Panc1 (cell line): ENCODE measurements at regions not wholly inside any gene's neighbourhood (a gene's known extent, or its start where the extent isn't known, plus 50 kb on each side); places are given as distances from the start of the nearest gene placed in this dataset.

ENCODE experiments used
- POLR2AphosphoS5 ChIP-seq: IDR thresholded peaks from 2 replicates; pipeline ENCODE4 v1.6.1; 2012; ENCODE audit warnings: mild to moderate bottlenecking, low read depth, low read length, moderate library complexity
- TCF7L2 ChIP-seq: IDR thresholded peaks from 2 replicates; pipeline ENCODE4 v1.6.1; 2011; ENCODE audit warnings: mild to moderate bottlenecking, low read depth, low read length, inconsistent platforms
- TF ChIP-seq, protein P1 (sequence below): fragments of 450-650 bp; IDR thresholded peaks from 2 replicates; pipeline ENCODE4 v1.5.1; 2017; ENCODE audit warnings: mild to moderate bottlenecking

DNA sequence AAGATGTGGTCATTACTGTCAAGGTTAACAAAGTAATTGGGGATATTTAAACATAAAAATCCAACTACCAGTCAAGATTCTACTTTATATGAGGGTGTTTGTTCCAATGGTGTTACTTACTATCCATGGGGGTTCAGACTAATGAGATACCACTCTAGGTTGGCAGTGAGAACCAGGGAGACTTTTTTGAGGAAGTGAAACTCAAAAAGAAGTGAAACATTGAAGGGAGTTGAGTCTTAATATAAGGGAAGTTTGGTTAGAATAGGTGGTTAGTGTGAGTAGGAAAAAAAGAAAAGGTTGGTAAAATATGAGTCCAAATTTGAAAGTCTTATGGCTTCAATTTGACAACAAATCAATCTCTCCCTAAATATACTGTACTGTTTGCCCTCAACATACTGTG is 123.6 kb upstream of the ANK3 start:
- TF ChIP-seq, protein P1, sequence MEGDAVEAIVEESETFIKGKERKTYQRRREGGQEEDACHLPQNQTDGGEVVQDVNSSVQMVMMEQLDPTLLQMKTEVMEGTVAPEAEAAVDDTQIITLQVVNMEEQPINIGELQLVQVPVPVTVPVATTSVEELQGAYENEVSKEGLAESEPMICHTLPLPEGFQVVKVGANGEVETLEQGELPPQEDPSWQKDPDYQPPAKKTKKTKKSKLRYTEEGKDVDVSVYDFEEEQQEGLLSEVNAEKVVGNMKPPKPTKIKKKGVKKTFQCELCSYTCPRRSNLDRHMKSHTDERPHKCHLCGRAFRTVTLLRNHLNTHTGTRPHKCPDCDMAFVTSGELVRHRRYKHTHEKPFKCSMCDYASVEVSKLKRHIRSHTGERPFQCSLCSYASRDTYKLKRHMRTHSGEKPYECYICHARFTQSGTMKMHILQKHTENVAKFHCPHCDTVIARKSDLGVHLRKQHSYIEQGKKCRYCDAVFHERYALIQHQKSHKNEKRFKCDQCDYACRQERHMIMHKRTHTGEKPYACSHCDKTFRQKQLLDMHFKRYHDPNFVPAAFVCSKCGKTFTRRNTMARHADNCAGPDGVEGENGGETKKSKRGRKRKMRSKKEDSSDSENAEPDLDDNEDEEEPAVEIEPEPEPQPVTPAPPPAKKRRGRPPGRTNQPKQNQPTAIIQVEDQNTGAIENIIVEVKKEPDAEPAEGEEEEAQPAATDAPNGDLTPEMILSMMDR: no peak
- no peak for TF ChIP-seq POLR2AphosphoS5
- no peak for TF ChIP-seq TCF7L2
